ENCODE measurements at regions not wholly inside any gene's neighbourhood (a gene's known extent, or its start where the extent isn't known, plus 50 kb on each side); places are given as distances from the start of the nearest gene placed in this dataset.
A peak's percentile ranks its signal among the peaks of the same experiment; 100 is the strongest.

DNA sequence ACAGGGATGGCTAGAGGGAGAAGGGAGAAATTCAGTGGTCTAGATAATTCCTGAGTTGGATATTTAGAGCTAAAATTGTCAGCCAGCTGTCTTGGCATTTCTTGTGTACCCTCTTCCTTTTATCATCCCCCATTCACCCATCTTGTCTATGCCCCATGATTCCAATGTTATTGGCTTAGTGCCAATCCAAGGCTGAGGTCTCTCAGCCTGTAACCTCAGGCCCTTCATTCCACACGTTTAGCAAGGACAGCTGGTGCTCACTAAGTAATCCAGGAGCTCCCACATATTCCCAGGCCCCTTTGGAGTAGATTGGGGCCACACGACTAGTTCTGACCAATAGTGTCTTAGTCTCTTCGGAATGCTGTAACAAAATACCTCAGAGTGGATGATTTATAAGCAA lies 112.4 kb upstream of the ATXN1 start:
- TF ChIP-seq, protein P1, sequence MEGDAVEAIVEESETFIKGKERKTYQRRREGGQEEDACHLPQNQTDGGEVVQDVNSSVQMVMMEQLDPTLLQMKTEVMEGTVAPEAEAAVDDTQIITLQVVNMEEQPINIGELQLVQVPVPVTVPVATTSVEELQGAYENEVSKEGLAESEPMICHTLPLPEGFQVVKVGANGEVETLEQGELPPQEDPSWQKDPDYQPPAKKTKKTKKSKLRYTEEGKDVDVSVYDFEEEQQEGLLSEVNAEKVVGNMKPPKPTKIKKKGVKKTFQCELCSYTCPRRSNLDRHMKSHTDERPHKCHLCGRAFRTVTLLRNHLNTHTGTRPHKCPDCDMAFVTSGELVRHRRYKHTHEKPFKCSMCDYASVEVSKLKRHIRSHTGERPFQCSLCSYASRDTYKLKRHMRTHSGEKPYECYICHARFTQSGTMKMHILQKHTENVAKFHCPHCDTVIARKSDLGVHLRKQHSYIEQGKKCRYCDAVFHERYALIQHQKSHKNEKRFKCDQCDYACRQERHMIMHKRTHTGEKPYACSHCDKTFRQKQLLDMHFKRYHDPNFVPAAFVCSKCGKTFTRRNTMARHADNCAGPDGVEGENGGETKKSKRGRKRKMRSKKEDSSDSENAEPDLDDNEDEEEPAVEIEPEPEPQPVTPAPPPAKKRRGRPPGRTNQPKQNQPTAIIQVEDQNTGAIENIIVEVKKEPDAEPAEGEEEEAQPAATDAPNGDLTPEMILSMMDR (conservative IDR thresholded peaks at IDR 0.05): no peak
- H3K27ac ChIP-seq: peak overlapping the region; percentile 38; the same call in 1 of the 2 replicates

DNA sequence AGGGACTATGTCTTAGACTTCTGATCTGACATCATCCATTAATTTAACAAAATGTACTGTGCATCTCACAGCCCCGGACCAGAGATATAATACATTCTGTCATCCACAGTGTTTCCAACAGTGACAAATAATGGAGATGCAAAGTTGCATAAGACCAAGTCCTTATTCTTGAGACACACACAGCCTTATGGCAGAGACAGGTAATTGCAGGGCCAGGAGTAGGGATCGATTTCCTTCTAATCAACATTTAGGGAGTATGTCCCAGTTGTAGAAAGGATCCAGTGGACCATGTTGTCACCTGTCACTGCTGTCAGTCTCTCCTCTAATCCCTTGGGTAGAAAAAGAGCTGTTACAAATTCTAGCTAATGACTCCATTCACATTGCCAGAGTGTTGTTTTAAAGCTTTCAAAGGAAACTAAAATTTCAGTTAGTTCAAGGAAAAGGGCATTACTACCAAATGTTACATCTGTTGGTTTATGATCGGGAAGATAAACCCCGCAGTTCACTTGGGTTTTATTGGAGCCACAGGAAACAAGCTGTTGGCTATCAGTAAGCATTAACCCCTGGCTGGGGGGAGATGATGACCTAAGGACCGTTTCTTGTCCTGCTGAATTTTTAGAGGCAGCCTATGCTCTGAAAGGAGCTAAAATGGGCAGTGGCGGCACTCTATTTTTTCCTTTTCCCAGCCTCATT lies 111.4 kb upstream of the ATXN1 start:
- TF ChIP-seq, protein P1 (conservative IDR thresholded peaks at IDR 0.05): peak; percentile 20; the same call in 1 of the 2 replicates

DNA sequence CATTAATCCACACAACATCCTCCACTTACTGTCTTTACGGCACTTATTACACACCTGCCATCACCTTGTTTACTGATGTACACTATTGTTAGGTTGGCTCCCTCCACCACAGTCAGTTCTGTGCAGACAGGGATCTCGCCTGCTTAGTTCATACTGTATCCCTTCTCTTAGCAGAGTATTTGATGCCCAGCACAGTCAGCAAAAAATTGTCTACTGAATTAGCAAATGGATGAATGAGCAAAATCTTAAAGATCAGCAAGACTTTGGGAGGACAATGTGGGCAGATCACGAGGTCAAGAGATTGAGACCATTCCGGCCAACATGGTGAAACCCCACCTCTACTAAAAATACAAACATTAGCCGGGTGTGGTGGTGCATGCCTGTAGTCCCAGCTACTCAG lies 109.8 kb upstream of the ATXN1 start:
- TF ChIP-seq, protein P1 (conservative IDR thresholded peaks at IDR 0.05): no peak
- H3K27ac ChIP-seq: no peak overlapping the region

More for the DNA sequence above, 111.4 kb upstream of the ATXN1 start:
- H3K27ac ChIP-seq: peak overlapping the region; percentile 38

DNA sequence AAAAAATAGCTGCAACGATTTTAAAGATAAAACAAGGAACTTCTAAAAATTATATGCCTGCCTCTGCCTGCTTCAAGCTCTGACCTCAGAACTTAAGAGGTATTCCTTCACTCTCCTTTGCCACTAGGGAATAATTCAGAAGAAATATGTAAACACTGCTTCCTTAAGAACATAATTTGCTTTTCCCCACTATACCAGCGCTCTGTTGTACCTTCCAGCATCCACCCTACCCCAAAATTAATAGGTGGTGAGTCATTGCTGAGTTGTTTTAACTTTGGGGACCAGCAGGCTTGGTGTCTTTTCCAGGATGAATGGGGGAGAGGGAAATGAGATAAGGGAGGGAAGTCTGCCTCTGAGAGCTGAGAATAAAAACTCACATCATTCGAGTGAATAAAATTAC lies 107.7 kb upstream of the ATXN1 start:
- no peak overlapping the region for H3K27ac ChIP-seq
- TF ChIP-seq, protein P1 (conservative IDR thresholded peaks at IDR 0.05): no peak

DNA sequence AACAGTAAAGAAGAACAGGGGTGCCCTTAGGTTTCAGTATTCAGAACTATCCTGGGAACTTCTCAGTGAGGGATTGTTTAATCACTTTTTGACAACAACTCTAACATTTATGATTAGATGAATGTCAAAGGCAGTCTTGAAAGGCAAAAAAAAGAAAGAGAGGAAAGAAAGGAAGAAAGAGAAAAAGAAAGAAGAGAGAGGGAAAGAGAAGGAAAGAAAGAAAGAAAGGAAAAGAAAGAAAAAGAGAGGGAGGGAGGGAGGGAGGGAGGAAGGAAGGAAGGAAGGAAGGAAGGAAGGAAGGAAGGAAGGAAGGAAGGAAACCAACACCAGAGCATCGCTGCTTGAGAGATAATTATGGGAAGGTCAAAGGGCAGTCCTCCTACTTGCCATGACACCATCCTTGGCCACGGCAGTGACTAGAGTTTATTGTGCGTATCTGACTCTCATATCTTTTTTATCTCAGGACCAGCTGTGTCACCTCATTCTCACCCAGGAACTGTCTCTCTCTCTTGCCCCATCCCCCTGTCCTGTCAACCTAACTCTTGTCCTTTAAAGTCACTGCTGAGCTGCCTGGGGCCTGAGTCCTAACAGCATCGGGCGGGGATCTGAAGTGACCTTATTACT lies 96.8 kb upstream of the ATXN1 start:
- no peak overlapping the region for H3K27ac ChIP-seq
- TF ChIP-seq, protein P1 (conservative IDR thresholded peaks at IDR 0.05): no peak

DNA sequence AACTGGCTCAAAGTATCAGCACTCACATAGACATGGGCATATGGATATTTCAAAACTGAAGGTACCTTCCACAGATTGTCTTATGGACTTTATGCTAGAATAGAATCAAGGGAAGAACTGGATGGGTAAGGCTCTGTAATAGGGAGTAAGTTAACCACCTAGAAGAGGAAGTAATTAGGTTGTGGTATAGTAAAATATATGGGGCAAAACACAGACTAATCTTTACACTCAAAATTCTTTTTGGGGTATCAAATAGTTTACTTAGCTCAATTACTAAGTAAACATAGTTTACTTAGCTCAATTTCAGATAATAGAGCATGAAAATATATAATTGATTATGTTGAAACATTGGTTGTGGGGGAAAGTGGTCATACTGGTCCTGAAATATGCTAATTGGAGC lies 94.2 kb upstream of the ATXN1 start:
- TF ChIP-seq, protein P1 (conservative IDR thresholded peaks at IDR 0.05): no peak
- no peak overlapping the region for H3K27ac ChIP-seq

DNA sequence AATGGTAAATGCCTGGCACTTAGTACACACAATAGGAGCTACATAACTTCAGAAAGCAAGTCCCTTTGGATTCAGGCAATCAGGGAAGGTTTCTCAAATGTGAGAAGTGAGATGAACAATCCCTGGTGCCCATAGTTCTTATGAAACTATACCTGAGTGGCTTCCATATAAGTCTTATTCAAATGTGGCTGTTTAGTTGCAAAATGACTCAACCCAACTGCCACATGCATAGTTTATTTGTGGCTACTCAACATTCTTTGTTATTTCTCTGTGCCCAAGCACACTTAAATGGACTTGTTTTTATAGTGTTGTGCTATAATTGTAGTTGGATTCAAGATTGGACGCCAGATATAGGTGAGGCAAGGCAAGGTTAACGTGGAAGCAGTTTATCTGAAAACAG lies 93.7 kb upstream of the ATXN1 start:
- H3K27ac ChIP-seq: no peak overlapping the region
- TF ChIP-seq, protein P1 (conservative IDR thresholded peaks at IDR 0.05): no peak

All from VCaP (cell line).